Mononuclear cell (primary cell): ENCODE measurements at regions not wholly inside any gene's neighbourhood (a gene's known extent, or its start where the extent isn't known, plus 50 kb on each side); places are given as distances from the start of the nearest gene placed in this dataset.
"Not testable (repeated sequence)": the region's sequence is repeated elsewhere in the genome, so short reads cannot be mapped to it uniquely, and the experiment has no call there.

Experiments
- H3K27me3 ChIP-seq: 2 replicates; pipeline ENCODE4 v1.6.0; 2011; ENCODE audit warnings: low read length, control low read depth; ENCODE audit not compliant: insufficient read depth
- H3K4me1 ChIP-seq: 2 replicates; pipeline ENCODE4 v1.5.1; 2011; ENCODE audit warnings: mild to moderate bottlenecking, low read length, control low read depth; ENCODE audit not compliant: insufficient read depth
- H3K4me3 ChIP-seq: 2 replicates; pipeline ENCODE4 v1.5.1; 2011; ENCODE audit warnings: mild to moderate bottlenecking, low read length, moderate library complexity
- H3K9me3 ChIP-seq: 2 replicates; pipeline ENCODE4 v1.5.1; 2011; ENCODE audit warnings: low read depth, mild to moderate bottlenecking, control low read depth, low read length

DNA sequence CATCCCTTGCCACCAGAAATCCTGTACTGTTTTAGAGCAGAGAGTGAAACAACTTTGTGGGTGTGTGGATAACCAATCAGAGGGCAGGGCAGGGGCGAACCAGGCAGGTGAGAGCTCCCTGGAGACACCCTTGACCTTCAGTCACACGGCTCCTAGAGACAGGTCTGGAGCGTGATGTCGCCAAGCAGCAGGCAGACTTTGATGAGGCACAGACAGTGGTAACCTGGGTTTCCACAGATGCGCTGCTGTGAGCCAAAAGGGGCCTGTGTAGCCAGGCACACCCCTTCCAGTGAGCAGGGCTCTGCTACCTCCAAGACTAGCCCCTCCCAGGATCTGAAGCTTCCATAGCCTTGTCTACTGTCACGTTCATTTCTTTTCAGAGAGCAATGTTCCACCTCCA lies 317.8 kb upstream of the ADCY2 start:
- H3K9me3 ChIP-seq: no peaks in the 10 kb centered on the region

DNA sequence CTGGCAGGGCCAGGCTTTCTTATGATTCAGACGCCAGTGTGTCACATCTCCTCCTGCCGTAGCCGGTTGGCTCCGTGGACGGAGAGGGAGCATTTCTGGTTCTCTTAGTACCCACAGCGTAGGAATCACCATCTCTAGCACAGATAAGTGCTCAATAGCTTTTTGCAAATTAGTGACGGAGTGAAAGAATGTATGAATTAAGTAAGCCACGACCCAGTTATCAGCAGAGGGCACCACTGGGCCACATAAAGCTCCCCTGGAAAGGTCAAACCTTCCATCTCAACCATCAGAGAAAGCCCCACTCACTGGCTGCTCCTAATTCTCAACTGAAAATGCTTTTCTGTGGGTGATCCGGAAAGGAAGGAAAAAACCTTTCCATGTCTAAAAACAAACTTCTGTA lies 317.0 kb upstream of the ADCY2 start:
- Histone ChIP-seq H3K9me3 (no peaks in the 10 kb centered on the region), H3K4me3 (no peak overlapping the region), H3K27me3 (no peaks in the 10 kb centered on the region), H3K4me1 (no peaks in the 10 kb centered on the region)

More for the DNA sequence above, 317.8 kb upstream of the ADCY2 start:
- Histone ChIP-seq H3K4me1 (no peaks in the 10 kb centered on the region), H3K27me3 (no peaks in the 10 kb centered on the region), H3K4me3 (no peak overlapping the region)

DNA sequence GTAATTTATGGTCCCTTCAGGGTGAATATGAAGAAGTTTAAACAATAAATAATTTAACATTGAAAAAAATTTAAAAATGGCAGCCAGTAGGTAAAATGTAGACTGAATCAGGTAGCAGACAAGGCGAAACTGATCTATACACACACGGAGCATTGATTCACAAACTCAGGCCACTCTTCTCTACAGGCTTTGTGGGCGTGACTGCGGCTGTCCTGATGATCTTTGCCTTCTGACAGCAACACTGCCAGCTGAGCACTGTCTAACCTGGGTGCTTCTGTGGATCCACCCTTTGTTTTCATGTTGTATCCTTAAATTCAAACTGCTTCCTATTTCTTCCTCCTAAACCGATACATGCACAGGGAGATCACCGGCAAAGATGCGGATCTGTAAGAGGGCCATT lies 315.4 kb upstream of the ADCY2 start:
- Histone ChIP-seq H3K9me3 (no peaks in the 10 kb centered on the region), H3K27me3 (no peaks in the 10 kb centered on the region), H3K4me1 (no peaks in the 10 kb centered on the region), H3K4me3 (no peak overlapping the region)

DNA sequence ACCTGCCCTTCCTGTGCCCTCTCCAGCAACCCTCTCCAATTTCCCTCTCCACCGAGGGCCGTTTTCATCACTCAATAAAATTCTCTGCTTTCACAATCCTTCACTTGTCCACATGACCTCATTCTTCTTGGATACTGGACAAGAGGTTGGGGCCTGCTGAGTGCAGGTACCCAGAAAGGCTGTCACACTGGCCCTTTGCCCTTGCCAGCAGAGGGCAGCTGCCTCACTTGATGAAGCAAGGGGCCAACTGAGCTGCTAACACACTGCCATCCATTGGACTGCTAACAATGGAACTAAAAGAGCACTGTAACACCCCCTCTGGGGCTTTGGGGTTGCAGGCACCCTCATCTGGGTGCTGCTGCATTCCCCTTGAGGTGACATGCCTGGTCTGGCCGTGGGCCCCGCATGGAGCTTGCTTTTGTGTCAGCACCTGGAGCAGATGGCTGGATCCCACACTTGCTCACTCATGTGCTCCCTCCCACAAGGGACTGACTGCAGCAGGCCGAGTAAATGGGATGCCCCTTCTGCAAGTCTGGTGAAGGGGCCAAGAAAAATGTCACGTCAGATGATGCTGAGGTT lies 308.1 kb upstream of the ADCY2 start:
- no peaks in the 10 kb centered on the region for H3K27me3 ChIP-seq
- H3K9me3 ChIP-seq: no peaks in the 10 kb centered on the region
- H3K4me3 ChIP-seq: no peak overlapping the region
- H3K4me1 ChIP-seq: no peaks in the 10 kb centered on the region

DNA sequence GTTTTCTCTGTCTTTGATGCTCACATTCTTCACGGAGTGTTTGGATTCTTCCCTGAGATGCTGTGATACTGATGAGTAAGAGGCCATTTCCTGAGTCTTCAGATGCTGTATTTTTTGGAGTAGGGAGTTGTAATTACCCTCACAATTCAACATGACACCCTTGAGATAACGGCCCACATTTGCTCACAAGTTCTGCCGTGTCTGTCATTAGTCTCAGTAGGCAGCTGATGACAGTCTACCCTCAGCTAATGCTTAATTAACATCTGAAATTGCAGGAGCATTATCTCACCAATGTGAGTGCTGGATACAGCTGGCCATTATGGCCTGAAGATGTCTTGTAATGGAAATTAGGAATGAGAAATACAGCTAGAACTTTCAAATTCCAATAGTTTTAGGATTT lies 307.1 kb upstream of the ADCY2 start:
- Histone ChIP-seq H3K27me3 (no peaks in the 10 kb centered on the region), H3K4me3 (no peak overlapping the region), H3K4me1 (no peaks in the 10 kb centered on the region), H3K9me3 (no peaks in the 10 kb centered on the region)

DNA sequence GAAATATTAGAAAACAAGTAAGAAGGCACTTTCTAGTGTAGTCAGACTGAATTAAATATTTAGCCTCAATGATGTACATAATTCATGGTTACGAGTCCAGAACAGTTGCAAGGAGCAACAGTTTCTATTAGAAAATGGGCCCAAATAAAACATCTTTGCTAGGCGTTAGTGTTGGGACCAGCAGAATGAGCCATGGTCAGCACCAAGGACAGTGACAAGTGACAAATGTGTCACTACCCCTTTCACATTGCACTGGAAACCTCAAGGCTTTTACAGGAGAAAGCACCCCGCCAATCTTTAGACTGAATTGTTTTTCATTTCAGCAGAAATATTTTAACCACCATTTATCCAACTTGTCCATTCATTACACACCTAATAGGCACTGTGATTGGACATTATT lies 301.3 kb upstream of the ADCY2 start:
- H3K9me3 ChIP-seq: no peaks in the 10 kb centered on the region
- H3K27me3 ChIP-seq: no peaks in the 10 kb centered on the region
- H3K4me1 ChIP-seq: no peaks in the 10 kb centered on the region
- no peak overlapping the region for H3K4me3 ChIP-seq

DNA sequence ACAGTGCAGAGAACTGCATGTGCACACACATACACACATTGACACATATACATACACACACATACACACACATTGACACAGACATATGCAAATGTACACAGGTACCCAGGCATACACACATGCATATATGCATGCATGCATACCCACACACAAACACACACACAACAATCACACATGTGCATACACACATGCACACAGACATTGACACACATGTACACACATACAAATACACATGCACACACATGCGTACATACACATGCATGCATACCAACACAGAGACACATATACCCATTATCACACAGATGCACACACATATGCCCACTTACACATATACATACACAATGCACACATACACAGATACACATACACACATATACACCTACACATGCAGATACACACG lies 299.6 kb upstream of the ADCY2 start:
- H3K4me3 ChIP-seq: no peak overlapping the region
- H3K4me1 ChIP-seq: no peaks in the 10 kb centered on the region
- H3K9me3 ChIP-seq: no peaks in the 10 kb centered on the region
- H3K27me3 ChIP-seq: no peaks in the 10 kb centered on the region

DNA sequence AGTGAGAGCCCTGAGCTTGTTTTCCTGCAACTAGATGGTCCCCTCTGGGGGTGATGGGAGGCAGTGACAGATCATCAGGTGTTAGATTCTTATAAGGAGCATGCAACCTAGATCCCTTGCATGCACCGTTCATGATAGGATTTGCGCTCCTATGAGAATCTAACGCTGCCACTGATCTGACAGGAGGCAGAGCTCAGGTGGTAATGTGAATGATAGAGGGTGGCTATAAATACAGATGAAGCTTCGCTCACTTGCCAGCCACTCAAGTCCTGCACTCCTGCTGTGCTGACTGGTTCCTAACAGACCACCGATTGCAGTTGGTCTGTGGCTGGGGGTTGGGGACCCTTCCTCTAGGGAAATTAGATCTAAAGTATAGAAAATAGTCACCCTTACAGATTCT lies 290.6 kb upstream of the ADCY2 start:
- no peaks in the 10 kb centered on the region for H3K27me3 ChIP-seq
- no peaks in the 10 kb centered on the region for H3K9me3 ChIP-seq
- no peak overlapping the region for H3K4me3 ChIP-seq
- H3K4me1 ChIP-seq: no peaks in the 10 kb centered on the region

DNA sequence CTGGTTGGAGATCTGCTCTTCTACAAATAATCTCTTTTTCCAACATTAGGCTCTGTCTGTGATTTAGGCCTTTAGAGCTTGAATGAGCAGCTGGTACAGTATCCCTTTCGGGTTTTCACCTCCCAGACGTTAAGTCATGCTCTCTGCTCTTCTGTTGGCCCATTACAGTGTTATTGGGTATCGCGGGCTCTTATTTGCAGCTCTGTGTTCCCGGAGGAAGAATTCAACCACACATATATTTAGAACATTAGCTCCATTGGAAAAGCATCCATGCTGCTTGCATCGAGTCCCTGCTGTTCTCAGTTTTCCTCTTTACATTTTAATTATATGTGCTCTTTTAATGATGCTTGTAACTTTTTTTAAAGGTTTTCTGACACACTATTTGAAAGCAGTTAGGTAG lies 278.0 kb upstream of the ADCY2 start:
- Histone ChIP-seq H3K9me3 (no peaks in the 10 kb centered on the region), H3K4me1 (no peaks in the 10 kb centered on the region), H3K27me3 (no peaks in the 10 kb centered on the region), H3K4me3 (no peak overlapping the region)

DNA sequence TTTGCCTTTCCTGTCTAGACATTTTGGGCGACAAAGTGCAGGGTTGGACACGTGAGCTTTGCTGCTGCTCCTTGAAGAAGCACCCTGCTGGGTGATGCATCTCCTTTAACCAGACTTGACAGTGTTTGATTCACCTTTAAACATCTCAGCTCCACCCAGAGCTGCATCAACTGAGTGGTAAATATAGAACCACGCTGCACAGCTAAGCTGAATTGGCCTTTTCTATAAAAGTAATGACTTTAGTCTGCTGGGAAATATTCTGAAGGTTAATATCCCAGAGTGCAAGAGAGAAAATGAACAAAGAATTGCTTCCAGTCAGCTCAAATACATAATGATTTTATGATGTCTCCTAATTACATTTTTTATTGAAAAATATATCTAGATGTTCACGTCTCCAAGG lies 264.3 kb upstream of the ADCY2 start:
- Histone ChIP-seq H3K9me3 (no peaks in the 10 kb centered on the region), H3K4me1 (no peaks in the 10 kb centered on the region), H3K4me3 (no peak overlapping the region), H3K27me3 (no peaks in the 10 kb centered on the region)

DNA sequence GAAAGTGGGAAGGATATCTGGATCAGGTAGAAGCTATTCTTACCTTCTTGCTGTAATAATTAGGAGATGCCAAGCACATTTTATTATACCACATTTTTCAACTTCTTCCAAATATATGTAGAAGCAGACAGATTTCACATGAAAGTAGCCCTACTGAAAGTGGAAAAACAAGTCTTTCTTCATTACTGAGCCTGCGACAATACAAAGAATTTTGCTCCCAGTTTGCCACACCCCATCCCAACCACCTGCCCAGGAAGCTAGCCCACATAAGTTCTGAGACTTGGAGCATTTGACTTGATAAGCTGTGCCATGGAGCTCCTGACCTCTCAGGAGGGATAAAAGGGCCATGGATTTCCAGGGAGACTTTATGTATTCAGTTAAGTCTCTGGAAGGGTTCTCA lies 249.1 kb upstream of the ADCY2 start:
- Histone ChIP-seq H3K9me3 (no peaks in the 10 kb centered on the region), H3K4me1 (no peaks in the 10 kb centered on the region), H3K4me3 (no peak overlapping the region), H3K27me3 (no peaks in the 10 kb centered on the region)

DNA sequence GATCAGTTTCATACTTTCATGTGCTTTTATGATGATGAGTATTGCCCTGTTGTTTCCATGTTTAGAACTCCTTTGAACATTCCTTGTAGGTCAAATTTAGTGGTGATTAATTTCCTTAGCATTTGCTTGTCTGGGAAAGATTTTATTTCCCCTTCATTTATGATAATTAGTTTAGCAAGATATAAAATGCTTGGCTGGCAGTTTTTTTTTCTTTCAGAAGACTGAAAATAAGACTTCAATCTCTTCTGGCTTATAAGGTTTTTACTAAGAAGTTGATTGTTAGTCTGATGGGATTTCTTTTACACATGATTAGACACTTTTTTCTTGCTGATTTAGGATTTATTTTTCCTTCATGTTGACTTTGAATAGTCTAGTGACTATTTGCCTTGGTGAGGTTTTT lies 238.9 kb upstream of the ADCY2 start:
- Histone ChIP-seq H3K9me3 (peaks cover 18% of the 10 kb centered on the region), H3K4me3 (no peak overlapping the region), H3K4me1 (no peaks in the 10 kb centered on the region), H3K27me3 (no peaks in the 10 kb centered on the region)

DNA sequence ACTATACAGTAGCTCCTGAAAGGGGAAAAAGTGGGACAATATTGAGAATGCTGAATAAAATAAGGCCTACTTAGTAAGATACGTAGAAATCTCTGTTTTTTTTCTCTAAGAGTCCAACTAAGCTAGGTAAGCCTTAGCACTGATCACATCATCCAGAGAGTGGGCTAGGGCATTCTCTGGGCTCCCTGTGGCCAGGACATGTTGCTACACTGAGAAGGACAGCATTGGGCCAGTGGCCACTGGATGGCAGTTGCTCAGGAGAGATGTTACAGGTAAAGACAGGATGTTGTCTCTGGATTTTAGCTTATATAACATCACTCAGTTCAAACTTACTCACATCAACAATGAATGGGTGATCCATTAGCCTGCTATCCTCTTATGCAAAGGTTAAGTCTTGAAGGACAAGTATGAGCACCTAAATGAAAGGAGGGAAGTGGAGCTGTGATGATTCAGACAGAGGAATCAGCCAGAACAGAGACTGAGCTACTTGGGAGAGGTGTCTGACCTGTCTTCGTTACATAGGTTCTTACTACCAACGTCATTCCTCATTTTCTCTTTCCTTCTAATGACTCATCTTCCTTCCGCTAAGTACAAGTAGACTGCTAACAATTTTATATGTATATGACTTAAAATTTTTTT lies 226.6 kb upstream of the ADCY2 start:
- H3K4me3 ChIP-seq: no peak overlapping the region
- no peaks in the 10 kb centered on the region for H3K4me1 ChIP-seq
- H3K9me3 ChIP-seq: no peaks in the 10 kb centered on the region
- H3K27me3 ChIP-seq: no peaks in the 10 kb centered on the region

DNA sequence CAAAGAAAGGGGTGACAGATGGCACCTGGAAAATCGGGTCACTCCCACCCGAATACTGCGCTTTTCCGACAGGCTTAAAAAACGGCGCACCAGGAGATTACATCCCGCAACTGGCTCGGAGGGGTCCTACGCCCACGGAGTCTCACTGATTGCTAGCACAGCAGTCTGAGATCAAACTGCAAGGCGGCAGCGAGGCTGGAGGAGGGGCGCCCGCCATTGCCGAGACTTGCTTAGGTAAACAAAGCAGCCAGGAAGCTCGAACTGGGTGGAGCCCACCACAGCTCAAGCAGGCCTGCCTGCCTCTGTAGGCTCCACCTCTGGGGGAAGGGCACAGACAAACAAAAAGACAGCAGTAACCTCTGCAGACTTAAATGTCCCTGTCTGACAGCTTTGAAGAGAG lies 225.2 kb upstream of the ADCY2 start:
- H3K27me3 ChIP-seq, H3K4me3 ChIP-seq, H3K9me3 ChIP-seq, H3K4me1 ChIP-seq: not testable (repeated sequence)

DNA sequence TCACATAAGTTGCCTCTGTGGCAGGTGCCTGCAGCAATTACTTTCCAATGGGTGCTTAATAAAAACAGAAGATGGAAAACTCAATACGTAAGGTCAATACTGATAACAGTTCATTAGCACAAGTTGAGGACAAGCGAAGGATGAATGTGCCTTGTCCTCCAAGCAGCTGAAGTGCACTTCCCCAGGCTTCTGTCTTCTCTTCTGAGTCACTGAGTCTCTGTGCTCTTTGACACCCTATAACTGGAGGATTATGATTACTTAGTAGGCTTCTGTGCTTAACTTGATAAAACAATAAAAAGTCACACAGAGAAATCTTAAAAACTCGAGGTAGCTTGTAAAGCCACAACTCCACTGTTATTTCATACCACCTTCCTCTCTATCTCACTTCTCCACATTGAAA lies 216.6 kb upstream of the ADCY2 start:
- Histone ChIP-seq H3K9me3 (no peaks in the 10 kb centered on the region), H3K27me3 (no peaks in the 10 kb centered on the region), H3K4me3 (no peak overlapping the region), H3K4me1 (no peaks in the 10 kb centered on the region)

DNA sequence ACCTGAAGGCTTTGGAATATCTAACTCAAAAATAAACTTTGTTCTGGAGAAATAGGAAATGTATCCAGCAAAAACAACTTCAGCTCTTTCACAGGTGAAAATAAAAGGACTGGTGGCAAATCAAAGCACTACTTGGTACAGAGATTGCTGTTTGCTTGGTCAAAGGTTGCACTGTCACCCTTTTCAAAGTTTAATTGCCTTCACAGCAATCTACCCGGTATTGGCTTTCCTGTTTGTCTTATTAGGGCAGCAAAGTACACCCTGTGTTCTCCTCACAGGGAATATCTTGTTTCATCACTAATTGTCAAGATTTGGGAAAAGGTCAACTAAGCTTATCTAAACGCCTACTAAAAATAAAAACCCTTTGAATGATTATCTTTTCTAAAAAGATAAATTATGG lies 214.1 kb upstream of the ADCY2 start:
- H3K27me3 ChIP-seq: no peaks in the 10 kb centered on the region
- H3K9me3 ChIP-seq: no peaks in the 10 kb centered on the region
- H3K4me1 ChIP-seq: no peaks in the 10 kb centered on the region
- no peak overlapping the region for H3K4me3 ChIP-seq
